NCI-H524 (cell line): ENCODE measurements at regions not wholly inside any gene's neighbourhood (a gene's known extent, or its start where the extent isn't known, plus 50 kb on each side); places are given as distances from the start of the nearest gene placed in this dataset.
A peak's percentile ranks its signal among the peaks of the same experiment; 100 is the strongest.

ENCODE experiments used
- DNase-seq, 2 experiments: peaks; one replicate each; lab custom pipeline; 2025; lab: John Stamatoyannopoulos, UW

DNA sequence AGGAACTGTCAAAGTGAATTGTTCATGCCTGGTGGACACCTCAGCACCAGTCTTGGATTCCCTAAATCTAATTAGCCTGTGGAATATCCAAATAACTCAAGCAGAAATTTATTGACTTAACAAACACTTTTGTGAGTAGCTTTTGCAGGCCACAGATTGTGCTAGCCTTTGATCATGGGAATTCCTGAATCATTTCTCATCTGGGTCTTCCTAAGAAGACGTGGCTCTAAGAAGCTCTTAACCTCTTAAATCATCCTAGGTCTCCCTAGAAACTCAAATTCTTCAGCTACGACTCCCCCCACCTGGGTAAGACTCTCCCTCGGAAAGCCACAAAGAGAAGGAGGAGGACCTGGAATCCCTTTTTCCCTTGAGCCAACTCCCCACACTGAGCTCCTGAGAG is 53.8 kb upstream of the PSEN2 start:
- no peak for DNase-seq

GRCh38 chr1:226814751-226815537 is 55.5 kb upstream of the PSEN2 start:
- DNase-seq = peak; percentile 86 to 93

DNA sequence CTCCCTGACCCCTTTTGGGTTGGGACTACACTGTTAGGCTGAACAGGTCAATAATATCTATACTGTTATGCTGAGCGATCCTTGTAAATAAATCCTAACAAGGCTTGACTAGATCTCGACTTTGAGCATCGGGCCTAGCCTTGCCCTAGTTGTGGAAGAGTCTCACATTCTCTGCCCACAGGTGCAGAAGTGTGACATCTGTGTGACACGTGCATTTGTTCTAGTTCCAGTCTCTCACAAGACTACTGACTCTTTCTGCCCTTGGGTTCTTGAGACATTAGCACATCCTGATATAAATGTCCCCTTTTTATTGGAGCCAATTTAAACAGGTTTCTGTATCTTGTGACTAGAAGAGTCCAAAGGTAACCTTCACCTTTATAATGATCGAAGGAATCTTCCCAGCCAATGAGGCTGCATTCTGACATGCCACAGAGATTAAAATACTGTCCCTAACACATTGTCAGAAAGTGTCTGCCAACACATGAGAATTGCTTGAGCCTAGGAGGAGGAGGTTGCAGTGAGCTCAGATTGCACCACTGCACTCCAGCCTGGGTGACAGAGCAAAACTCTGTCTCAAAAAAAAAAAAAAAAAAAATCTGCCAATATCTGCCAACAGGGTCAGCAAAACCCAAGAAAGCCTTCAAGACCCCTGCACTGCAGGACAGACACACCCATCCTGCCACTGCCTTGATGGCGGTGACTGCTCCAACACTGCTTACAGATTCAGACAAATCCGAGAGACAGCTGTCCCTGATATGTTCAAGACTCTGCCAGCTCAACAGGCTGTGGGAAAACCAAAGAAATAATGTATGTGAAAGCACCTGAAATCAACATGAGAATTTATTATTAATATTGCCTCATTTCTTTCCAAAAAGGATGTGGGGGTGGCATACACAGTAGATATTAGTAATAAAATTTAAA is 56.5 kb upstream of the PSEN2 start:
- DNase-seq = peak in 1 of 2 experiments; percentile 40

DNA sequence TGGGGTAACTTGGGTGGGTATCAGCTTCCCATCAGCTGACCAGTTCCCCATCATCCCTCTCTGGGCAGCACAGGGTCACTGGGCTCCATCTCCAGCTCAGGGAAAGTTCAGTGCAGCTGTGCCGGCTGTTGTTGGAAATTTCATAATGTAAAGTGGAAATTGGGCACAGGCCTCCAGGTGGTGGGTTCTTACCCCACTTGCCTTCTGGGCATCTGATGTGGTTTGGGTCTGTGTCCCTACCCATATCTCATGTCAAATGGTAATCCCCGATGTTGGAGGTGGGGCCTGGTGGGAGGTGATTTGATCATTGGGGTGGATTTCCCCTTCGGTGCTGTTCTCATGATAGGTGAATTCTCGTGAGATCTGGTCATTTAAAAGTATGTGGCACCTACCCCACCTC is 59.7 kb upstream of the PSEN2 start:
- DNase-seq = no peak

DNA sequence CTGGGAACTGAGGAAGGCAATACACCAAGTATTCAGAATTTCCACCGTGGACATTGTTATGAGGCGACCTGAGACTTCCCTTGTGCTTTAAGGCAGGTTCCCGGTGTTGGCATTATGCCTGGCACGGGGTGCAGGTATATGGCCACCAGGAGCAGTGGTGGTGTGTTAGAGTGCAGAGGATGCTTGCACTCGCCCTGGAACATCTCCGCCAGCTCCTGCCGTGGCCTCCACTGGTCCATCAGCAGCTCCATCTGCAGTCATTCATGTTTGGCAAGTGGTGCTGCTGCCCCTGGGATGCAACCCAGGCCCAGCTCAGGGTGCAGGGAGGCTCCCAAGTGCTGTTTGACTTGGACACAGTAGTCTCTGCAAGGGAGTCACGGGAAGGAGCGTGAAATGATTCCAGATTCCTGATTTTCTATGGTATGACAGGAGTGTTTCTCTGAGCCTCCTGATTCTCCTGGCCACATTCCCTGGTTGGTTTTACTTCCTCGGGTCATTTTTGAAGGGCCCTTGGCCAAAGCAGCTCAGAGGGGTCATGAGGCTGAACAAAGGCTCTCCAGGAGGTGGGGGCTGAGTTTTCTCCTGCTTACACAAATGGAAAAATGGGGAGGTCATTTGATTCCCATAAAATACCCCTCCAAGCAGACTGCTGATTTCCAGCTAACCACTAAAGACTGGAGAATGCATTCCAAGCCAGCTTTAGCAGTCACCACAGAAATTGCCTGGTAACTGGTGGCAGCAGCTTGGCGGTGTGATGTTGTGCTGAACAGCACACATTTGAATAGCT is 60.4 kb upstream of the PSEN2 start:
- no peak for DNase-seq

DNA sequence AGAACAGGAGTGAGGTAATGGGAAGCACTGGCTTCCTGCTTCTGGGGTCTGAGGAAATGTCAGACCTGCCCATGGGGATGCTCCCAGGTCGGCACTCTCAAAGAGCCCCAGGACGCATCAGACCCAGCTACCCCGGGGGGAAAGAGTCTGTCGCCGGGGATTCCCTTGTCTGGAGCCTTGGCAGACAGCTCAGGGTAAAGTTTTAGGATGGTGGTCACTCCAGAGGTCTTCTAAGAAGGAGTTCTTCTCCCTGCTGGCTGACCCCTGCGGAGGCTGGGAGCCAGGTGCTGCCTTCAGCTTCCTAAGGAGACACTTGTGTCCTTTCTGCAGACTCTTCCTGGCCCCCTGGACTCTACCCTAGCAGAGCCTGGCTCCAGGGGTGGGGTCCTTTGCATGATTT is 61.9 kb upstream of the PSEN2 start:
- no peak for DNase-seq

- no peak for DNase-seq
Measured at GRCh38 chr1:226806988-226807387, 63.4 kb upstream of the PSEN2 start.

DNA sequence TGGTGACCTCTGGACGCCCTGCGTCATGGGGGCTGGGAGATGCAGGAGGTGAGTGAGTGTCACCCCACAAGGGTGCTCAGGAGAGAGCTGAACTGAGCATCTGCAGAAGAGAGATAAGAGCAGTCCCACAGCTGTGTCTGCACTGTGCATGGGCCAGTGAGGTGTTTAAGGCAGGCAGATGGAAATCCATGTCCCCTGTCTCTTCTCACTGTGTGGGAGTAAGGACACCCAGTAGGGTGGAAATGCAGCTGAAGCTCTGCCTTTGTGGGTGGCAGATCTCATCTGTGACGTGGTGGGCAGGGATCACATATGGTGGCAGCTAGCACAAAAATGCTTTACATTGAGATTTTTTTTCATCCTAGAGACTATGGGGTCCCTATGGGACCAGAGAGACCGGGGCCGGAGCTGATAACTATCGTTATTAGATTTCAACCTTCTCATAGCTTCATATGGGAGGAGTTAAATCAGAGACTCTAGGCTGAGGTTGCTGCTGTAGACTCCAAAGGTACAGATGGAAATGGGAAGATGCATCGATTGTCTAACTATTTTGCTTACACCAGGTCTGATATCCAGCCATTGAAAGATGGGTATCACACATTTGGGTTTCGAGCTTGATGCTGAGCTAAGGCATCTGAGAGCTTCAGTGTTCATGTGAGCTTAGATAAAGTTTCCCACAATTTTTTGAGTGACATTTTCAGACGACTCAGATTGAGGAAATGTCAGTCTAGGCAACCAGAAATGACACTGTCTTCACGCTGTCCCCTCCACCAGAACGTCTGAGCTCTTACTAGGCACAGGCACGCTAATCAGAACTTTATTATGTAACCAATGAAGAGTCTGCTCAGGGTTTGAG is 65.3 kb upstream of the PSEN2 start:
- DNase-seq = no peak

- no peak for DNase-seq
Measured at GRCh38 chr1:226800763-226801380, 61.8 kb upstream of the ITPKB start.

GRCh38 chr1:226799634-226800281 is 60.7 kb upstream of the ITPKB start:
- no peak for DNase-seq

- DNase-seq = no peak
Measured at GRCh38 chr1:226798427-226799411, 59.6 kb upstream of the ITPKB start.

- DNase-seq = no peak
Measured at GRCh38 chr1:226797151-226797550, 58.1 kb upstream of the ITPKB start.

GRCh38 chr1:226793620-226794276 is 54.7 kb upstream of the ITPKB start:
- DNase-seq = no peak

- DNase-seq = no peak
Measured at GRCh38 chr1:226792368-226792767, 53.3 kb upstream of the ITPKB start.

DNA sequence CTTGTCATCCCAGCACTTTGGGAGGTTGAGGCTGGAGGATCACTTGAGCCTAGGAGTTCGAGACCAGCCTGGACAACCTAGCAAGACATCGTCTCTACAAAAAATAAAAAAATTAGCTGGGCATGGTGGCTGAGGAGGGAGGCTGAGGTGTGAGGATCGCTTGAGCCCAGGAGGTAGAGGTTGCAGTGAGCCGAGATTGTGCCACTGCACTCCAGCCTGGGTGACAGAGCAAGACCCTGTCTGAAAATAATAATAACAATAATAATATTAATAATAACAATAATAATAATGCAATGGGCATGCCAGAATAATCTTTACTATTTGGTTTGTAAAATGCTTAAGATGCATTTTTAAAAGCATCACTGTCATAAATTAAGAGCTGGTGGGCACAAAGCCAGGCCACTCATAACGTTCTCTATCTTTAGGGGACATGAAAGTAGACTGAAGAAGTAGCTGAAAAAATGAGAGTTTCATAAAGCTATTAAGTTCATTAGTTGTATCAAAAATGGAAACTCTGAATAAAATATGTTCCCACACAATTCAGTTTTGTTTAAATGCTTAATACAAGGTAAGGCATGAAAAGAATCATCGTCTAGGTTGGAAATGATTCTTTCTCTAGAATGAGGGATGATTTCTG is 51.6 kb upstream of the ITPKB start:
- no peak for DNase-seq

DNA sequence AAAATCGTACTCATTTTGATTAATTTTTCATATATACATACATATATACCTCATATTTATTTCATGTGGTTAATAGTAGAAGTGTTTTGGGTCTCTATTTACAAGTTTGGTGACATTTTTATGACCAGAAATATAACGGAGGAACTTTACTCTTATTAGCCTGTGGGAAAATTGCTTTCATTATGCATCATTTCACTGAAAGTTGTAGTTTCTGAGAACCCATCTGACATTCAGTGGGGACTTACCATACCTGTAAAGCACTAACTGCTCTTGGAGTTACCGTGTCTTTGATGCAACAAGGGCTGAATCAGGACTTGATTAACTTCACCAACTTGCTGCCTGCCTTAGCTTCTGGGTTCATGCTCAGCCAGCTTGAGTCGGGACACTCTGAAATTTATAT is 49.9 kb upstream of the ITPKB start:
- DNase-seq = no peak
